ENCODE measurements at regions not wholly inside any gene's neighbourhood (a gene's known extent, or its start where the extent isn't known, plus 50 kb on each side); places are given as distances from the start of the nearest gene placed in this dataset.
"Not testable (repeated sequence)": the region's sequence is repeated elsewhere in the genome, so short reads cannot be mapped to it uniquely, and the experiment has no call there.

DNA sequence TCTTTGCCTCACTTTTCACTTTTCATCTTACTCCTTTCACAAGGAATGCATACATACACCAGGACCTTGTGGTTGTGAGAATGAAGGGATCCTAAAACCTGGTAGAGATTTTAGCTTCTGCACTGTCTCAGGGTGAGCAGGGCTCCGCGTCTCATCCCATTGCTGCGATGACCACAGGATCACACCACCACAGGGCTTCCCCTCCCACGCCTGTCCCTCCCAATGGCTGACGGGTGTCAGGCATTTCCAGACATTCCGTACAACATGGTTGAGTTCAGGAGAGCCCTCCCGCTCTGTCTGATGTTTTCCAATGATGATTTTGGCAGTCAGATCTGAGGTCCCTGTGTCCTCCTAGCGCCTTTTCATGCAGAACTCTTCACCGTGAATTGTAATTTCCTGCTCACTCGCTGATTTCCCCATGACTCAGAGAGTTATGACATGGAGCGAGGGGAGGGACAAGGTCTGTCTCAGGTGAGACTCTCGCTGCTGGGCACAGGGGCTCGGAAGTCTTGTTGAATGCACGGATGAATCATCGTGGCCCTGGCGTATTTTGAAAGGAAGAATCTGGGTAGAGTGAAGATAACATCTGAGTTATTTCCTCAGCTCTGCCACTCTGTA, 102.8 kb downstream of the TEX29 start:
- Histone ChIP-seq H3K9me3 (replicated peaks) (no peaks in the 10 kb centered on the region), H3K27ac (no peak overlapping the region), H3K27me3 (no peaks in the 10 kb centered on the region), H3K36me3 (no peaks in the 10 kb centered on the region), H3K4me1 (no peaks in the 10 kb centered on the region), H3K4me3 (no peak overlapping the region)
- no peak for DNase-seq

DNA sequence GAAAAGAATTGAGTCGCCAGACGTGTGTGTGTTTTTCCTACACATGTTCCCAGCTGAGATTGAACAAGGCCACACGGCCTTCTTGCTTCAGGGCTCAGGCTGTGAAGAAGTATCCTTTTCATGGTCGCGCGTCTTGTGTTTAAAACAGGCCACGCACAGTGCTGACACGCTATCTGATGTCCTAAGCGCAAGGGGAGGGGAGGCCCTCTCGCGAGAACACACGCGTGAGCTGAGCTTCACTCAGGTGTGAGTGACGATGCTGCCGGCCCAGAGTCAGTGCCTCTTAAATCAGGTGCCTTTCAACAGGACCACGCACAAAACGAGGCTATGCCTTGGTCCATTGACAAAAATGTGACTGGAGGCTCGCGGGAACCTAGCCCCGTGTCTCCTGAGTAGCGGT, 103.7 kb downstream of the TEX29 start:
- no peak for DNase-seq
- Histone ChIP-seq H3K27ac (no peak overlapping the region), H3K9me3 (replicated peaks) (no peaks in the 10 kb centered on the region), H3K27me3 (no peaks in the 10 kb centered on the region), H3K36me3 (no peaks in the 10 kb centered on the region), H3K4me1 (no peaks in the 10 kb centered on the region), H3K4me3 (no peak overlapping the region)

DNA sequence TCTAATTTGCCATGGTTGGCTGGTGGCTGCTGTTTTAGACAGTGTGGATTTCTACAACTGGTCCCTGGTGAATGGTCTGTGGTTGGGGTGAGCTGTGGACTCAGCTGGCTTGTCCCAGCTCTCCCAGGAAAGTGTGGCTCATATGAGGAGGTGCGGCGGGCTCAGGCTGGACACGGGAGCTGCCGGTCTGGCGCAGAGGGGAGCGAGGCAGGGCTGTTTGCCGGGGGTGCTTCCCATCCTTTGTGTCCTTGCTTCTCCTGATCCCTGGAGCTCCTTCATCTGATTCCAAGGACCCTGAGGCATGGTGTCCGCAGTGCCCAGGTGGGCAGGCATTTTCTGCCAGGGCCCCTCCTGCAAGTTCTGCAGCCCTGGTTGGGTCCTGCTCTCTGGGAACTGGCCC, 104.9 kb downstream of the TEX29 start:
- H3K4me1 ChIP-seq, result no peaks in the 10 kb centered on the region
- H3K27ac ChIP-seq, result no peak overlapping the region
- H3K27me3 ChIP-seq, result no peaks in the 10 kb centered on the region
- no peak overlapping the region for H3K4me3 ChIP-seq
- H3K36me3 ChIP-seq, result no peaks in the 10 kb centered on the region
- H3K9me3 ChIP-seq (replicated peaks), result no peaks in the 10 kb centered on the region
- no peak for DNase-seq

DNA sequence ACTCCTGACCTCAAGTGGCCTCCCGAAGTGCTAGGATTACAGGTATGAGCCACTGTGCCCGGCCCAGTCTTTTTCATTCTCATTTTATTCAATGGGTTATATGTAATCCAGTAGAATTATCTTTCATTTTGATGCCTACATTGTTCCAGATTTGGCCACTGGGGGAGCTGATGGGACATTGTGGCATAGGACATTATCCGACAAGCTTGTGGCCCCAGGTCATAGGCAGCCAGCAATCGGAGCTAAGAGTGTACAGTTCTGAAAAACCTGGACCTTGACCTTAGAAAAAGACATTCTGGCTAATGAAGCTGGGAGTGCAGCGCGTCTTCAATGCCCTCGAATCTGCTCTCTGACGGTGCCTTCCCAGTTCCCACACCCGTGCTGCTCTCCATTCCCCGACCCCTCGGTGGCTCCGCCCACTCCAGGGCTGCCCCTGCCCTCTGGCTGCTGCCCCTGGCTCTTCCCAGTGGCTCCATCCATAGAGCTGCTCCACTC, 108.7 kb downstream of the TEX29 start:
- Histone ChIP-seq H3K4me3 (no peak overlapping the region), H3K36me3 (no peaks in the 10 kb centered on the region), H3K4me1 (no peaks in the 10 kb centered on the region), H3K27me3 (no peaks in the 10 kb centered on the region), H3K27ac (no peak overlapping the region), H3K9me3 (replicated peaks) (no peaks in the 10 kb centered on the region)
- DNase-seq, result peak; percentile 16 to 51

GRCh38 chr13:111431206-111431605, 110.8 kb downstream of the TEX29 start:
- no peak overlapping the region for H3K4me3 ChIP-seq
- H3K27ac ChIP-seq, result no peak overlapping the region
- DNase-seq, result no peak
- H3K4me1 ChIP-seq, result no peaks in the 10 kb centered on the region
- no peaks in the 10 kb centered on the region for H3K36me3 ChIP-seq
- no peaks in the 10 kb centered on the region for H3K27me3 ChIP-seq
- H3K9me3 ChIP-seq (replicated peaks), result no peaks in the 10 kb centered on the region

DNA sequence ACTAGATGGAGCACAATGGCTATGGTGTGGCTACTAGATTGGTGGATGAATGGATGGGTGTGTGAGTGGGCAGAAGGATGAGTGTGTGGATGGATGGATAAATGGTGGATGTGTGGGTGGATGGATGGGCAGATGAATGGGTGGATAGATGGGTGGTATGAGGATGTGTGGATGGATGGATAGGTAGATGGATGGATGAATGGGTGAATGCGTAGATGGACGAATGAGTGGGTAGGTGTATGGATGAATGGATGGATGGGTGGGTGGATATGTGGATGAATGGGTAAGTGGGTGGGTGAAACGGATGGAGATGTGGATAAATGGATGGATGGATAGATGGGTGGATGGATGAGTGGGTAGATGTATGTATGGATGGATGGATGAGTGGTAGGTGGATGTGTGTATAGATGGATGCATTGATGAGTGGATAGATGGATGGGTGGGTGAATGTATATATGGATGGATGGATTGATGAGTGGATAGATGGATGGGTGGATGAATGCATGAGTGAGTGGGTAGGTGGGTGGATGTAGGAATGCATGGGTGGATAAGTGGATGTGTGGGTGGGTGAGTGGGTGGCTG, 114.2 kb downstream of the TEX29 start:
- no peaks in the 10 kb centered on the region for H3K4me1 ChIP-seq
- H3K27me3 ChIP-seq, result no peaks in the 10 kb centered on the region
- no peak overlapping the region for H3K4me3 ChIP-seq
- DNase-seq, result no peak
- H3K9me3 ChIP-seq (replicated peaks), result no peaks in the 10 kb centered on the region
- no peak overlapping the region for H3K27ac ChIP-seq
- no peaks in the 10 kb centered on the region for H3K36me3 ChIP-seq

GRCh38 chr13:111436446-111436845, 116.0 kb downstream of the TEX29 start:
- H3K36me3 ChIP-seq, result no peaks in the 10 kb centered on the region
- no peak for DNase-seq
- H3K27me3 ChIP-seq, result no peaks in the 10 kb centered on the region
- H3K4me3 ChIP-seq, result no peak overlapping the region
- H3K4me1 ChIP-seq, result no peaks in the 10 kb centered on the region
- no peaks in the 10 kb centered on the region for H3K9me3 ChIP-seq (replicated peaks)
- H3K27ac ChIP-seq, result no peak overlapping the region

- H3K4me3 ChIP-seq, result no peak overlapping the region
Measured at GRCh38 chr13:111437417-111437816, 117.0 kb downstream of the TEX29 start.

DNA sequence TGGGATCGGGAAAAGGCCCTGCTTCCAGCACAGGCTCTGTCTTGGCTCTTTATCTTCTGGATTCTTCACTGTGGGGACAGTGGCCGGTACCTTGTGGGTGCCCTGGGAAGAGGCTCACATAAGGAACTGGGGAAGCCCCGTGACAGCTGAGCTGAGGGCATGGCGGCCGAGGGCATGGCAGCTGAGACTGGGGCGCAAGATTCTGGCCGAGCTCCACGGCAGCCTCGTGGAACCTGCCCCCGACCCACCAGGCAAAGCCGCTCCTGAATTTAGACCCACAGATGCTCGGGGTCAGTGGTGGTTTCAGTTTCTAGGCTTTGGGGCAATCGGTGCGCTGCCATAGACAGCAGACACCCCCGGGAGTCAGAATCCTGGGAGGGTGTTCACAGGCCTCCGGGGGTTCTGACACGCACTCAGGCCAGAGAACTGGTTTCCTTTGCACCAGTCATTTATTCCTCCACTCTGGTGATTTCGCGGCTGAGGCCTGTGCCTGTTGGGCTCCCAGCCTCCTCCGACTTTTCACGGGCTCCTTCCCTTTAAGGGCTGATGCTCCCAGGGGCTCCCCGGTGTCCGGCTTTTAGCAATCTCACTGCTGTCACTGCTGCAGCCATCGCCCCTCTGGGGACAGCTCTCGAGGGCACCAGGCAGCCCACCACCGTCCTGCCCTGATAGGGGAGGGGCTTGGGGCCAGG, 117.6 kb downstream of the TEX29 start:
- Histone ChIP-seq H3K27me3 (no peaks in the 10 kb centered on the region), H3K36me3 (no peaks in the 10 kb centered on the region), H3K27ac (no peak overlapping the region), H3K9me3 (replicated peaks) (no peaks in the 10 kb centered on the region), H3K4me3 (no peak overlapping the region), H3K4me1 (no peaks in the 10 kb centered on the region)
- no peak for DNase-seq

More at GRCh38 chr13:111437417-111437816, 117.0 kb downstream of the TEX29 start:
- DNase-seq, result no peak
- H3K36me3 ChIP-seq, result no peaks in the 10 kb centered on the region
- H3K27ac ChIP-seq, result no peak overlapping the region
- no peaks in the 10 kb centered on the region for H3K4me1 ChIP-seq
- no peaks in the 10 kb centered on the region for H3K9me3 ChIP-seq (replicated peaks)
- H3K27me3 ChIP-seq, result no peaks in the 10 kb centered on the region

GRCh38 chr13:111440492-111440891, 120.0 kb downstream of the TEX29 start:
- H3K36me3 ChIP-seq; H3K9me3 ChIP-seq (replicated peaks); H3K4me1 ChIP-seq; H3K27me3 ChIP-seq; H3K4me3 ChIP-seq; H3K27ac ChIP-seq: not testable (repeated sequence)
- DNase-seq, result peak in 1 of 2 experiments; percentile 20

GRCh38 chr13:111443981-111444380, 123.5 kb downstream of the TEX29 start:
- Histone ChIP-seq H3K36me3 (no peaks in the 10 kb centered on the region), H3K4me1 (no peaks in the 10 kb centered on the region), H3K9me3 (replicated peaks) (0 out of 2 replicates have a peak, but pooled peaks cover 3% of the 10 kb centered on the region), H3K27me3 (no peaks in the 10 kb centered on the region), H3K4me3 (no peak overlapping the region), H3K27ac (no peak overlapping the region)
- DNase-seq, result no peak

- no peak overlapping the region for H3K27ac ChIP-seq
- no peak overlapping the region for H3K4me3 ChIP-seq
- no peak for DNase-seq
- no peaks in the 10 kb centered on the region for H3K36me3 ChIP-seq
- no peaks in the 10 kb centered on the region for H3K27me3 ChIP-seq
- no peaks in the 10 kb centered on the region for H3K4me1 ChIP-seq
- H3K9me3 ChIP-seq (replicated peaks), result 0 out of 2 replicates have a peak, but pooled peaks cover 3% of the 10 kb centered on the region
Measured at GRCh38 chr13:111448504-111448903, 128.1 kb downstream of the TEX29 start.

DNA sequence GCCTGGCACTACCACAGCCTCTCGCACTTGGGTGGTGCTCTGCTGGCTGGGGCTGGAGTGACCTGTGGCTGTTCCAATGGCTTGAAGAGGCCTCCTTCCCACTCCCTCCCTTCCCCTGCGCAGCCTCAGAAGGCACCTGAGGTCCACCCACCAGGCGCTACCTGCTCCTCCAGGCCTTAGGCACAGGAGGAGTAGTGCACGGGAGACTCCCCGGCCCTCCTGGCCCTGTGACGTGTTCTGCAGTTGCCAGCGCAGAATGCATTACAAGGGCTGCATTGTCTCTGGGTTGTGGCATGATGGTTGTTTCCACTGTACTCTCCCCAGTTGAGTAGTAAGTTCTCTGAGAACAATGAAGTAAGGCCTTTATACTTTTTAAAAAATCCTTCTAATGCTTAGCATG, 128.6 kb downstream of the TEX29 start:
- Histone ChIP-seq H3K27ac (no peak overlapping the region), H3K4me1 (no peaks in the 10 kb centered on the region), H3K27me3 (no peaks in the 10 kb centered on the region), H3K4me3 (no peak overlapping the region), H3K9me3 (replicated peaks) (0 out of 2 replicates have a peak, but pooled peaks cover 3% of the 10 kb centered on the region), H3K36me3 (no peaks in the 10 kb centered on the region)
- DNase-seq, result no peak

DNA sequence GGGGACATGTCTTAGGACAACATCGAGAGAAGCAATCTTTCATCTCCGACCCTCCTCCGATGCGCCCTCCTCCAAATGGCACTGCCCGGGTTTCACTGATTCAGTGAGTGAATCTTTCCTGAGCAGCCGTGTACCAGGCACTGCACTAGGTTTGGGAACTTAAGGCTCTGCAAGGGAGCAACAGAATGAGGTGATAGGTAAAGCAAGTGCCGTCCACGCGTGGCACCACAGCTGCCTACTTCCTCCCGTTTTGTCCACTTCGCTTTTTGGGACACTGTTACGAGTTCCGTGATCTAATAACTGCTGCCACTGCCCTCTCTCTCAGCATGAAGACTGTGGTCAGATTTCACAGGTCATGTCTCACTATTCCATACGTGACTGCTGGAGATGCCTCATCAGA, 131.0 kb downstream of the TEX29 start:
- no peak overlapping the region for H3K4me3 ChIP-seq
- H3K27me3 ChIP-seq, result no peaks in the 10 kb centered on the region
- no peak for DNase-seq
- no peak overlapping the region for H3K27ac ChIP-seq
- no peaks in the 10 kb centered on the region for H3K36me3 ChIP-seq
- 0 out of 2 replicates have a peak, but pooled peaks cover under 1% of the 10 kb centered on the region for H3K9me3 ChIP-seq (replicated peaks)
- no peaks in the 10 kb centered on the region for H3K4me1 ChIP-seq

DNA sequence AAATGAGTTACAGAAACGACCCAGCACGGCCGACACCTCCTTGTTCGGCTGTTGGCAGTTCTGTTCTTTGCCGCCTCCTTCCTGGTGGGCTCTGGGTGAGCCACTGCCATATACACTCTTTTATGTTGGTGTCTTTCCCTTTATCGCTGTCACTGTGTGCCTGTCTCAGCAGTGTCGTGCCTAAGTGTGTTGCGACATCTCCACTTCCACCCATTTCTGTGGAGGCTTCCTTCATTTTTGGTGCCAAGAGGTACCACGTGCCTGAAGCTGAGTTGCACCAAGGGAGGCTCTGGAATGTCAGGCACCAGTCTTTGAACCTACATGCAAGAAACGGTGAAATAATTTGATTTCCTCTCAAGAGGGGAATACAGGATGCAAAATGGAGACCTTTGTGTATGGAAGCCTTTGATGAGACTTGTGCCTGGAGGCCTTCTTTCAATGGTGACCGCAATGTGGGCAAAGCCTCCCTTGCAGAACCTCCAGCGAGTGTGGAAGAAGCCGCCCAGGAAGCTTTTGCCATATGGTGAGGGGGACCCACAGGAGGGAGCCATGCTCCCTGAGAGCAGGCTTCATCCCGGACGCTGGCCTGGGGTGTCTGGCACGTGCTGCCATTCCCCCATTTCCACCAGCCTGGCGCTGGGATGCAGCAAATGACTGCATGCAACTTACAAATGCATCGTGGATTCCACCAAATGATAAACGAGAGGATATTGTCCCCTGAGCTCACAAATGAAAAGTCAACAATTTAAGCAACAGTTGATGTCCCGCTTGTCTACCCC, 136.2 kb downstream of the TEX29 start:
- Histone ChIP-seq H3K36me3 (no peaks in the 10 kb centered on the region), H3K27ac (no peak overlapping the region), H3K4me1 (no peaks in the 10 kb centered on the region), H3K9me3 (replicated peaks) (no peaks in the 10 kb centered on the region), H3K27me3 (peaks cover 14% of the 10 kb centered on the region), H3K4me3 (no peak overlapping the region)
- DNase-seq, result no peak

Data from SJCRH30 (cell line).